GM21825 (cell line): ENCODE measurements at regions not wholly inside any gene's neighbourhood (a gene's known extent, or its start where the extent isn't known, plus 50 kb on each side); places are given as distances from the start of the nearest gene placed in this dataset.
"Not testable (repeated sequence)": the region's sequence is repeated elsewhere in the genome, so short reads cannot be mapped to it uniquely, and the experiment has no call there.

Experiments
- ATAC-seq: cut with Tn5 transposase; IDR thresholded peaks from one replicate; pipeline ENCODE4 v1.9.1; 2021; ENCODE audit warnings: mild to moderate bottlenecking, moderate library complexity; ENCODE audit not compliant: unreplicated experiment

DNA sequence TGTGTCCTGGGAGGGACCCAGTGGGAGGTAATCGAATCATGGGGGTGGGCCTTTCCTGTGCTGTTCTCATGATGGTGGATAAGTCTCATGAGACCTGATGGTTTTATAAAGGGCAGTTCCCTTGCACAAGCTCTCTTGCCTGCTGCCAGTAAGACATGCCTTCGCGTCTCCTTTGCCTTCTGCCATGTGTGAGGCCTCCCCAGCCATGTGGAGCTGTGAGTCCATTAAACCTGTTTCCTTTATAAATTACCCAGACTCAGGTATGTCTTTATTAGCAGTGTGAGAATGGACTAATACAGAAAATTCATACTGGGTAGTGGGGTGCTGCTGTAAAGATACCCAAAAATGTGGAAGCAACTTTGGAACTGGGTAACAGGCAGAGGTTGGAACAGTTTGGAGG, 300.0 kb upstream of the ZFP42 start:
- ATAC-seq: not testable (repeated sequence)

DNA sequence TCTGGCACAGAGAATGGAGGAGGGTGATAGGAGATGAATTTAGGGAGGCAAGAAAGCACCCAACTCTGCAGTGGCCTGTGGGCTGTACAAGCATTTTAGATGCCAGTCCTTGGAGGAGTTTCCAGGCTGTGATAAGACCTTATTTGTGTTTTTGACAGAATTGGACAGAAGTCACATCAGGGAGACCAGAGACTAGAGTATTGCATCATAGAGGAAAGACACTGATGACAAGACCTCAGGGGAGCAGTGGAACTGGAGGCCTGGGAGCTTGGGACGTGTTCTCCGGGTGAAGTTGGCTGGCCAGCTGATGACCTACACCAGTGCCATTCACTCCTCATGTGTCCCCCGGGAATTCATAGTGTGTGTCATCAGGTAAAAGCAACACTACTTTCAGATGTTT, 284.0 kb upstream of the ZFP42 start:
- ATAC-seq: no peak

DNA sequence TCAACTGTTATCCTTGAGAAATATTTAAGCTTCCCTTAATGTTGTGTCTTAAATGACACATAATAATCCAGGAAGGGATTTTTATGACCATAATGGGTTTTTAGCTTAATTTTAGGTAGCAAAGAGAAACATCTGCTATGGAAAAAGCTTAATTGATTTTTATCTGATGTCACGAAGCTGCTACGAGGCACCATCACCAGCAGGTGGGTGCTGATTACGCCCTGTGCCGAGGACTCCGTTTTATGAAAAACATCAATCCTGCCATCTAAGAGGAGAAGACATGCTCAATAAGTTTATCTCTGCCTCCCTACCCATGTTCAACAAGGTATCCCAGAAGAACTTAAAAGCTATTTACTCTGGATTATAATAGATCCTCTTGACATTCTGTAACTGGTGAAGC, 280.6 kb upstream of the ZFP42 start:
- ATAC-seq: no peak

DNA sequence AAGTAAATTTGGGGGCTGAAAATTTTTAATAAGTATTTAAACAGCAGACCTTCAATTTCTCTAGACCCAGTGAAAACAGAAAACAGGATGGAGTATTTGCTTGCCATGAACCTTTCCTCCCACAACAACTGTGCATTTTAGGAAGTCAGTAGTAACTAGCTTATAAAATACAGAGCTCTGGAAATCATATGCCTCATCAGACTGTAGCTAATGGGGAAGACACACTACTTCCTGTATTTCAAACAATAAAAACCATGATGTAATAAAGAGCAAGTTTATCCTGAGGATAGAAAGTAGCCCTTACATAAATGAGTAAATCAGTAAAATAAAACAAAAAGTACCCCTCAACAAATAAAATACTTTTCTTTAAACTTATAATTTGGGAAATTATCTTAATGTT, 280.1 kb upstream of the ZFP42 start:
- ATAC-seq: no peak

DNA sequence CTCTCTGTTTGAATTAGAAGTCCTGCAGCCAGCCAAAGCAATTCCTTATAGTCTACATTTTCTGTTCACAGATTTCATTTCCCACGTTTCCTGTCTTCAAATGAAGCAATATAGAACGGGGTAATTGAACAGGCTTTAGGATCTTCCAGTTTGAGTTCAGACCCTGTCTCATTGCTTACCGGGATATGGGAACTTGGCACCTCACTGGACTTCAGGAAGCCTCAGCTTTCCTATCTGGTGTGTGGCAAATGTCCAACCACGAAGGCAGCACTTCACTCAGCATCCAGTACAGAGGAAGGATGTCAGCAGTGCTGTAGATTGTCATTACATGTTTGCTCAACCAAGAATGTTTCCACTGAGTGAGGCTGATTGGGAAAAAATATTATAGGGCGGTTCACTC, 271.1 kb upstream of the ZFP42 start:
- ATAC-seq: no peak

DNA sequence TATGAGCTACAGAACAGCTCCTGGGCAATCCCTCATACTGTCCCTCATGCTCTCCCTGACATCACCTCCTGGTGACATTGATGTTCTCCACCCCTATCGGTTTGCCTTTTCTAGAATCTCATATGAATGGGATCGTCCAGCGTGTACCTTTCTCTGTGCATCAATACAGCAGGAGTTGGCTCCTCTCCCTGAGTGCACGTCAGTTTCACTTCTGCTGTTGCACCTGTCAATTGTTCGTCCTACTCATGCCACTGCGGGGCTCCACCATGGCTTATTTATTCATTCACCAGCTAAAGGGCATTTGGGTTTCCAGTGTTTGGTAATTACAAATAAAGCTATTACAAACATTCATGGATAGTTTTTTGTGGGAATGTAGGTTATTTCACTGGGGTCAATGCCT, 269.1 kb upstream of the ZFP42 start:
- ATAC-seq: no peak

DNA sequence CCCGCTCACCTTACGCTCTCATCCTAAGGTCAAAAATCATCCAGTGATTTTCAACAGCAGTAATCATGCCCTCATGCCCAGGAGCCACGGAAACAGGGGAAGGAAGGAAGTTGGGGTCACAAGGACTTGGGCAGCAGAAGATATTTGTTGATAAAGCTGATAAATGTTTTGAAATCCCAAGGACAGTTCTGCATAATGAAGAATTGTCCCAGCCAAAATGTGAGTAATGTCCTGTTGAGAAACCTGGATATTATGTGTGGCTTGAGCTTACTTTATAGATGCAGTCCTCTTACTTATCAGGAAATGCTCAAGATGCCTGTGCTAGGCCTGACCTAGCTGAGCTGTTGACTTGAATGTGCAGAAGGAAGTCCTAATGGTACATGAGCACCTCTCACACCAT, 263.0 kb upstream of the ZFP42 start:
- ATAC-seq: no peak

DNA sequence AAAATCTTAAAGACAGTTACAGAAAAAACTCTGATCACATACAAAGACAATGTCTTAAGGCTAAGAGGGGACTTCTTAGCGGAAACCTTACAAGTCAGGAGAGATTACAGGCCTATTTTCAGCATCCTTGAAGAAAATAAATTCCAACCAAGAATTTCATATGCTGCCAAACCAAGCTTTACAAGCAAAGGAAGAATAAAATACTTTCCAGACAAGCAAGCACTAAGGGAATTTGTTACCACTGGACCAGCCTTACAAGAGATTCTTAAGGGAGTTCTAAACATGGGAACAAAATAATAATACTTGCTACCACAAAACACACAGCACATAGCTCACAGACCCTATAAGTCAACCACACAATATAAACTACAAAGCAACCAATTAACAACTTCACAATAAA, 255.8 kb upstream of the ZFP42 start:
- no peak for ATAC-seq

DNA sequence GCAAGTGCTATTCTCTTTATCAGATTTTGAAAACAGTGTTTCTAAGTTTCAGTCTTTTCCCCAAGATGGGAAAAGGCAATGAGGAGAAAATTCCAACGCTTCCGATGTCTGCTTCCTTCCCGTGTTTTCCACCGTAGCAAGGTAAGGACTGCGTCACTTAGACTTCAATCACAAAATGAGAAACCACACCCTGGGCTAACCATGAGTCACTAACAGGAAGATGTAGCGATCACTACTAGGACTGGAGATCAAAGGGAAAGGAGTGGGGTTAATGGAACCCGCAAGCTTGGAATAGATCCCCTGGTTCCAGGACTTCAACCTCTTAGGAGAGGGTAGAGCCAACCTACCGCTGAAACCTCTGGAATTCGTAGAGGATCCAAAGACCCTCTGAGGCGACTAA, 250.7 kb upstream of the ZFP42 start:
- ATAC-seq: no peak

DNA sequence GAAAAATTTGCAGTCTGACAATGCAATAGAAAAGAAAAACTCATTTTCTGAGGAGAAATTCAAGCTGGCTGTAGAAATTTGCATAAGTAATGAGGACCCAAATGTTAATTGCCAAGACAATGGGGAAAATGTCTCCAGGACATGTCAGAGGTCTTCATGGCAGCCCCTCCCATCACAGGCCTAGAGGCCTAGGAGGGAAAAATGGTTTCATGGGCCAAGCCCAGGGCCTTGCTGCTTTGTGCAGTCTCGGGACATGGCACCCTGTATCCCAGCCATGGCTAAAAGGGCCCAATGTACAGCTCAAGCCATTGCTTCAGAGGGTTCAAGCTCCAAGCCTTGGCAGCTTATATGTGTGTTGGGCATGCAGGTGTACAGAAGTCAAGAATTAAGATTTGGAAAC, 244.9 kb upstream of the ZFP42 start:
- not testable (repeated sequence) for ATAC-seq

DNA sequence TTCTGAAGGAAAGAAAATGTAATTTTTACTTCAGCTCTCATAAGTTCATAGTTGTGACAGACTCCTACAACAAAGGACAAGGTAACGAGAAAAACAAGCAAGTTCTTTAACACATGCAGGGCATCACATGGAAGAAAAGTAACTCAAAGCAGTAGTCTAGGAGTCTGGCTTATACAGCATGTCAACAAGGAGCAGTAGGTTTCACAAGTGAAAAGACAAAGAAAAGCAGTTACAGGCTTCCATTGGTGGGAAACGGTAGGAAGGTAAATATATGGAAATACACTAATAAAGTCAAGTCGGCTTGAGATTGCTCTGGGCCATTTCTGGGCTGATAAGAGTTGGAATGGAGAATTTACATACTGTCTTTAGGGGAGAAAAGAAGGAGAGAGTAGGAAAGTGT, 228.4 kb upstream of the ZFP42 start:
- no peak for ATAC-seq

DNA sequence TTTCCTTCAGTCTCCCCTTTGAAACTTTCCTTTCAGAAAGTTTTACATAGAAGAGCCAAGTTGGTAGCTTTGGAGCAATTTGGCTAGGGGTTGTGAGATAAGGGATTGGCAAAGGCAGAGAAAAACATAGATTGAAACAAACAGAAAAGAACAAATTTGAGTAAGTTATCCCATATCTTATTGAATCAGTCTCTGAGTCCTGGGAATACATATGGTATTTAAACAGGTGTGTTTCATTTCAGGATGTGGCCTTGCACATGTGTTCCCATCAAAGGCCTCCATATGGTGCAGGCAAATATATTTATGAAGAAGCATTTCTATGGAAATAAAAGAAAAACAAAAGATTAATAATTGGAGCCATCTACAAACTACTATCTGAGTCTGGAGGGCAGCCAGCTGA, 227.9 kb upstream of the ZFP42 start:
- ATAC-seq: no peak

DNA sequence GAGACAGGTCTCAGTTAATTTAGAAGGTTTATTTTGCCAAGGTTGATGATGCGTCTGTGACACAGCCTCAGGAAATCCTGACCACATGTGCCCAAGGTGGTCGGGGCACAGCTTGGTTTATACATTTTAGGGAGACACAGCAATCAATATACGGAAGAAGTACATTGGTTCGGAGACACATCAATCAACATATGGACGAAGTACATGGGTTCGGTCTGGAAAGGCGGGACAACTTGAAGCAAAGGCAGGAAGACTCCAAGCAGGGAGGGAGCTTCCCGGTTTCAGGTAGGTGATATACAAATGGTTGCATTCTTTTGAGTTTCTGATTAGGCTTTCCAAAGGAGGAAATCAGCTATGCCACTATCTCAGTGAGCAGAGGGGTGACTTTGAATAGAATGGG, 225.2 kb upstream of the ZFP42 start:
- ATAC-seq: no peak

DNA sequence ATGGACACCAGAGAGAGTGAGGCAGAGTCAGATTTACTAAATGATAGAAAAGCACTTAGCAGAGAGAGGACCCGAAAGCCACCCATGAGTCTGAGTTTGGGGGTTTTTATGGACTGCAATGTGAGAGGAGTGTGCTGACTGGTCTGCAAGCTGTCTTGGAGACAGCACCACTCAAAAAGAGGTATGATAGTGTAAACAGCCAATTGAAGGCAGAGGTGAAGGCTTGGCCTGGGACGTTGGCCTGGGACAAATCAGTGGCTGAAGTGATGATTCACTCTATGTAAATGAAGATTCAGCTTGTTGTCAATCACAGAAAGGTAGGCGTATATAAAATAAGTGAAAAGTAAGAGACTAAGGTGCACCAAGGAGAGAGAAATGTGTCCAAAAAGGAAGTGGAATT, 217.6 kb upstream of the ZFP42 start:
- ATAC-seq: no peak

DNA sequence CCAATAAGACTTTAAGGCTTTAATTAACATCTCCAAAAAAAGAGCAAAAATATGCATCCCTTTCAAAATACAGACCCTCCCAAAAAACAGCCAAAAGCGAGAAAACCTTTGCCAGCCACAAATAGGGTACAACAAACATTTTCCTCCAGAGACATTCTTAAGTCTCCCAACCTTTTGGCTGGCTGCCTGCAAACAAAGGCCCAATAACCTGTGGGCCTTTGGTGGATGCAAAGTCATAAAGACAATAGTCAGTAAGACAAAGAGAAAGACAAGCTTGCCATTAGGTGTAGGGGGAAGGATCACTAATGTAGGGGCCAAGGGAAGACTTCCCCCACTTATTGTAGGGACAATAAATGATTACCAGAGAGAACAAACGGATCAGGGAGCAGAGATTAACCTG, 215.5 kb upstream of the ZFP42 start:
- no peak for ATAC-seq

DNA sequence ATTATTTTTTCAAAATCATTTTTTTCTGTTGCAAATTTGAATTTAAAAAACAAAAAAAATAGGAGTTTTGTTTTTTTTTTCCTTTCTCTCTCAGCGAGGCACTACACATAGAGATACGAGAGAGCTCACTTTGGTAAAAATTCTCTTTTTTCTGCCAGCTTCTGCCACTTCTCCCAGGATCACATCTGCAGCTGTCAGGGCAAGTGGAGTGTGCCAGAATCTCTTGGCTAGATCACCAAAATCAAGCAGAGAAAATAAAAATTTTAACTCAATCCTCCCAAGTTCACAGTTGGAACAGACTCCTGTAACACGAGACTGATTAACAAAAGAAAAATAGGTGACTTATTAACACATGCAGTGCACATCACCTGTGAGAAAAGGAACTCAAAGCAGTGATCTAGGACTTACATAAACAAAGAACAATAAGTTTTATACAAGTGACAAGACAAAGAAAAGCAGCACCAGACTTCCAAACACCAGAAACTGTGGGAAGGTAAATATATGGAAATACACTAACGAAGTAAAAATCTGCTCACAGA, 213.2 kb upstream of the ZFP42 start:
- ATAC-seq: no peak

DNA sequence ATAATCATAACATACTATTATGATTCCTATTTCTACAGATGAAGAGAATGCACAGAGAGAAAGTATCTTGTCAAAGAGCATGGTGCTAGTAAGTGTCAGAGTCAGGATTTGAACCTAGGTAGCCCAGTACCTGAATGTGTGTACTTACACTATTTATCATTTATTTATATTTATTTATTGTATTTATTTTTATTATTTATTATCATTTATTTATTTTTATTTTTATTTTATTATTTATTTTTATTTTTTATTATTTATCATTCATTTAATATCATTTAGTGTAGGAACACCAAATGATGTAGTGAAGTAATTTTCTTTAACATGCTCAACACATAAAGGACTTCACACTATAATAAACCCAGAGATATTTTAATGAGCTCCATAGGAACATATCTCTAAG, 209.4 kb upstream of the ZFP42 start:
- ATAC-seq: no peak

DNA sequence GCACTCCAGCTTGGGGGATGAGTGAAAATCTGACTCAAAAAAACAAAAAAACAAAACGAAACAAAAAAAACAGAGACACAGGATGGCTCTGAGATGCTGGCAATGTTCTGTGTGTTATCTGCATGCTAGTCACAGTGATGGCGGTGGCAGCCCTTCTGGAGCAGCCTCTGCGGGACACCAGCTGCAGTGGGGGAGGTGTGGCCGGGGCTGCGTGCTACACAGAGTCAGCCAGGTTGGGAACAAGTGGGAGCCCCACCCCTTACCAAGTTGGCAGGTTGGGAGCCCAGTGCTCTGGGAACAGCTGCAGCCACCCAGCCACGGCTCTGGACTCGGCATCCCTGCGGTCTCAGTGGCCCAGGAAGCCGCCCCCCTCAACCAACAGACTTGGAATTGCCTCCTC, 206.5 kb upstream of the ZFP42 start:
- no peak for ATAC-seq

DNA sequence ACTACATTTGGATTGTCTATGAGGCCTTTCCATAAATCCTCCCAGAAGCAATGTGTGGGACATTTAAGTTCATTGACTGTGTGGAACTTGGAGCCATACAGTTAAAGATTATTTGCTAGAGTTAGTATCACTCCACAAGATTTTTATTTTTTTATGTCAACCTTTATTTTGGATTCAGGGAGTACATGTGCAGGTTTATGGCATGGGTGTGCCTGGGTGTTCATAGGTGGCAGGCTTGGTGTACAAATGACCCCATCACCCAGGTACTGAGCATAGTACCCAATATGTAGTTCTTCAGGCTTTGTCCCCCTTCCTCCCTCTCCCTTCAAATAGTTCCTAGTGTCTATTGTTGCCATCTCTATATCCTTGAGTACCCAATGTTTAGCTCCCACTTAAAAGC, 199.8 kb upstream of the ZFP42 start:
- ATAC-seq: no peak

DNA sequence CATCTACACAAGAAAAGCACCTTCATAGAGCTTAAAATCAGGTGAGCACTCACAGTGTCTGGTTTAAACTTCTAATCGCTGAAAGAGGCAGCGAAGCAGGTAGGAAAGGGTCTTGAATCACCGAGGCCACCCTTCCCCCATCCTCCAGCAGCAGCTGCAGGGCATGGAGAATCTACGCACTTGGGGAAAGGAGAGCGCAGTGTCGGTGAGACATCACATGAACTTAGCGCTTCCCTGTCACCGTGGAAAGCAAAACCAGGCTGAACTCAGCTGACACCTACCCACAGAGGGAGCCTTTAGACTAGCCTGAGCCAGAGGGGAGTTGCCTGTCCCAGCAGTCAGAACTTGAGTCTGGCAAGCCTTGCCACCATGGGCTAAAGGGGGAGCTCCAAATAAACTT, 197.2 kb upstream of the ZFP42 start:
- no peak for ATAC-seq

DNA sequence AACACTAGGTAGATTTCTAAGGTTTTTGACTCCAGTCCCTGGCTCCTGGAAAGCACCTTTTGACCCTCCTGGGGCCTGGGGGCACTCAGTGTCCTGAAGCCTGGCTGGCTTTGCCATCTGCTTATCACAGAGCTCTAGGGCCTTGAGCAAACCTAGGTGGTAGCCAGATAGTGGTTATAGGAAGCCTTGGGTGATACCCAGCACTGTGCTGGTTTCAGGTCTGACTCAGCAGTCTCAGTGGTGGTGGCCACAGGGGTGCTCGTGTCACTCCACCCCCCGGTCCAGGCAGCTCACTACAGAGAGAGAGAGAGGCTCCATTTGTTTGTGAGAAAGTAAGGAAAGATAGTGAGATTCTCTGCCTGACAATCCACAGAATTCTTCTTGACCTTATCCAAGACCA, 195.8 kb upstream of the ZFP42 start:
- no peak for ATAC-seq

DNA sequence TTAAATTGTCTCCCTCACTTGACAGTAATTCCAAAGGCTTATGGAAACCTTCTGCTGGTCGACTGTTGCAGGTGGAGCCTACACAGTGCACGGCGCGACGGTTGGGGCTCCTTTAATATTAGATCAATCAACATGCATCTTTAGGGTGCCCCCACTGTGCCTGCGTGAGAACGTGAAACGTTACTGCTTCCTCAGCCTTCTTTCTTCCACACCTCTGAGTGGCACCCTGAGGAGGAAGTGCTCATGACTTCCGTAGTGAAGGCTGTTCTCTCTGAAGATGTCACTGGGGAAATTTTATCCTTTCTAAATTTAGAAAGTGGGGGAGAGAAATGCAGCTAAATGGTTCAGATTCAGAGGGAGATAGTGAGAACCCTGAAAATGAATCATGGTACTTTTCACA, 184.0 kb upstream of the ZFP42 start:
- no peak for ATAC-seq

DNA sequence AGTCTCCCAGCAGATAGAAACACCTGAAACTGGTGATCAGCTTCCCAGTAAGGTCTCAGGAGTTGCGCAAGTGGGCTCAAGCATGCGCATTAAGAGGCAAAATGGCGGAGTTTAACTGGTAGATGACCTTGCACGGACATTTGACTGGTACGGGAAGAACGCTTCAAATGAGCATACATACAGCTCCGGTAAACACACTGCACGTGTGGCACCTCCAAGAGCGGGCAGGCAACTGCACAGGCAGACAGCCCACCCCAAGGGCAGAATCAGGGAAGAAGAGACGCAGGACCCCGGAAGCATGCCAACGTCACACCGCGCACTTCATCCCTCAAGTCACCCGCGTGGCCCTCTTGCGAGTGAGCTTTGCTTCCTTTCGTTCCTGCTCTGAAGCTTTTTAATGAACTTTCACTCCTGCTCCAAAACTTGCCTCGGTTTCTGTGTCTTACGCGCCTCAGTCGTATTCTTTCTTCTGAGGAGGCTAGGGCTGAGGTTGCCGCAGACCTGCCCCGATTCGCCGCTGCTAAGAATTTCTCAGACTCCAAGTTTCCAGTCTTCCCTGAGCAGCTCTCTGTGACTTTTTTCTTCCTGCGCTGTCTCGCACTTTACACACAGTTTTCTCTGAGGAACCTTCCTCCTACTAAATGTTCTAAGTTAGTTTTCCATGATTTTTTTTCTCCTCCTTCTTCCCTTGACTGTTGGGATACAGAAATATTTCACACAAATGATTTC, 180.7 kb upstream of the ZFP42 start:
- no peak for ATAC-seq
